GM19025 (cell line): ENCODE measurements at regions not wholly inside any gene's neighbourhood (a gene's known extent, or its start where the extent isn't known, plus 50 kb on each side); places are given as distances from the start of the nearest gene placed in this dataset.

Experiments used
- ATAC-seq: cut with Tn5 transposase; IDR thresholded peaks from one replicate; pipeline ENCODE4 v1.9.1; 2021; ENCODE audit warnings: mild to moderate bottlenecking, low read depth, moderate library complexity; ENCODE audit not compliant: unreplicated experiment

DNA sequence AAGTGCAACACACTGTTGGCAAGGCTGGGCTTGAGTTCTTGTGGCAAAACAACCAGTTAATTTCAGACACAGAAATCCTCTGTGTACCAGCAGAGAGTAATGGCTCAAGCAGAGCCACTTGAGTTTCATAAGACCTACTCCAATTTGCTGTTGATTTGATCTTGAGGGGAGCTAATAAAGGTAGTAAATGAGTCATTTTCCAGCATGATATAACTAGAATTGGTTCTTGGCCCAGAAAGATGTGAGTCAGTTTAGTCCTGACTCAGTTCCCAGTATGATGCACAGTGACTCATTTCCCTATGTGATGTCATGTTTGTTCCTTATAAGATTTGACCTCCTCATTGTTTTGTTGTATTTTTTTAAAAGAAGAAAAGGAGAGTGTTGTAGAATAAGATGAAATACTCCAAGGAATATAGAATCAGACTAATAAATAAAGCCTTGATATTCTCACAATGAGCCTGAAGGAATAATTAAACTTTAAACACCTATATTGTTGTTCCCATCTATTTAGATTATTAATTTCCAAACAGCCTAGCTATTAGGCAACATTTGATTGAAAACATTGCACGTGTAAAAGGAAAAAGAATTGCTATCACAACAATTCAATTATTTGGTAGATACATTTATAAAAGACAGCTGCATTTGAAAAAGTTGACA lies 186.2 kb downstream of the REEP3 start:
- peak; percentile 84 for ATAC-seq

DNA sequence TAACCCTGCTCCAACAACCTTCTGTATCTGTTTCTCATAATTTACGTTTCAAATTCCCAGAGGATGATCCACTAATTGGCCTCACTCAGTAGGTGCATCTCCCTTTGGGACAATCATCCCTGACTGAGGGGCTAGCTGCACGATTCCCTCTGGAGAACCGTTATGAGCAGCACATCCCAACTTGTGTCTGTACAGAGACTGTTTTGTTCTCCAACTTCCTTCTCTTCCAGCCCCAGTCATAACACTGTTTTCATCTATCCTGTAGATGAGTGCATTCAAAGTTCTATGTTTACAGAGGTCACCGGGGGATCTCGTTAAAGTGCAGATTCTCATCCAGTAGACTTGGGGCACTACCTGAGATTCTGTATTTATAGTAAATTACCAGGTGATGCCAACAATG lies 187.2 kb downstream of the REEP3 start:
- ATAC-seq: no peak

DNA sequence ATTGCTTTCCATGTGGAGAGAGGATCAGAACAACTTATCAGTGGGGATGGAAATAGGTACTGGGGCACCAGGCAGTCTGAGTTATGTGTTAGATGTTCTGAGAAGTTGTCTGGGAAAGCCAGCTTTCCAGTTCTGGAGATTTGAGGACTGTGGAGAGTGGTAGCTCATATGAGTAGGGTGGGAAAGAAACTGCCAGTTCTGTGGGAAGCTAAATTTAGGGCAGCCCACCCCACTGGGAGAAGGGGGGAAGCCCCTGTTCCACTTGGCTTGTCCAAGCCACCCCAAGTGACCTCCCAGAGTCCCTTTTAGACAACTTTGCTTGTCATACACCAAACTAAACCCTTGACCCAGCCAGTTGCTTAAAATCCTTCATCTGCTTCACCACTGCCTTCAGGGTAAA lies 189.5 kb downstream of the REEP3 start:
- ATAC-seq: no peak

DNA sequence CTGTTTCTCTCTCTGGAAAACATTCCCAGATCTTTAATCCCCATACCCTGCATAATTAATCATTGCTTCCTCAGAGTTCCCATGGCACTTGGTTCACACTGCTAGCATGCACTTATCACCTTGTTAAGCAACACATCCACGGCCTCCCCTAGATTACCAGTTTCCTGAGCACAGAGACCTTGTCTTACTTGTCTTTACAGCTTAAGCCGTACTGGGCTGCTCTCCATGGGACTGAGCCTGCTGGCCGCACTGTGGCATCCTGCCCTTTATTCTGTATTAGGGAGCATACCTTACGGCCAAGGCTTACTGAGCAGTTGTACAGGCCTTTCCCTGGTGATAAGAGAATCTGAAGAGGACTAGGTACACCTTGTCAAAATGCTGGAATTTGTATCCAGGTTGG lies 190.2 kb downstream of the REEP3 start:
- no peak for ATAC-seq

DNA sequence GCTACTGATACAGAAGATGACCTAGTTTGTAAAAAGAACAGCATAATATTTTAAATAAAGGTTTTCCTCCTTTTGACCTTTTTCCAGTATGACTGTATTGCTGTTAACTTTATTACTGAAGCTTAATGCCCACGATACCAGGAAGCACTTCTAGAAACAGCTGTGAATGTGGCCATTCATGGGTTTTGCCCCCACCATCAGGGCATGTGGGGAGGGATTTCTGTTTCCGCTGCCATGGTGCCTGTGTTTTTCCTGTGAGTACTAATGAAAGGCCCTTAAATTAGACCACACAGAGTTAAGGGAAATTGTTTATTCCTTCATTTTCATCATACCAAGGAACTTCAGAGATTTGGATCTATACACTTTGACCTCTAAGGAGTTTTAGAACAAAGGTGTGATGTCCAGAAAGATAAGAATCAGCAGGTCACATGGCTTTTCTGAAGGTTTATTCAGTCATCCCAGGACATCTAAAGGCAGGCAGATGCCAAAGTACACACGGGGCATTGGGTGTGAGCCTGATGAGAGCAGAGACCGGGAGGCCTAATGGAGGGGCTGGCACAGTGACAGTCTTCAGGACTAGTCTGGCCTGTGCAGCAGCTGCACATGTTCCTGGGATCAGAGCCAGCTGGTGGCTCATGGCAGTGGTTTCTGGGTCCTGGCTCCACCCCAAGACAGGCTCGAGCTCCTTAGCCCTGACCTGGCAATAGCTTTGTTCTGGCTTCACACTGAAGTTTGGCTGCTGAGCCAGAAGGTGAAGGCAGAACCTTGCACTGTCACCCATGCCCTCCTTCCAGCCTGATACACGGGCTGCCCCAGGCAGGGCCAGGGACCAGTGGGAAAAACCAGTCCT lies 190.9 kb downstream of the REEP3 start:
- ATAC-seq: no peak

DNA sequence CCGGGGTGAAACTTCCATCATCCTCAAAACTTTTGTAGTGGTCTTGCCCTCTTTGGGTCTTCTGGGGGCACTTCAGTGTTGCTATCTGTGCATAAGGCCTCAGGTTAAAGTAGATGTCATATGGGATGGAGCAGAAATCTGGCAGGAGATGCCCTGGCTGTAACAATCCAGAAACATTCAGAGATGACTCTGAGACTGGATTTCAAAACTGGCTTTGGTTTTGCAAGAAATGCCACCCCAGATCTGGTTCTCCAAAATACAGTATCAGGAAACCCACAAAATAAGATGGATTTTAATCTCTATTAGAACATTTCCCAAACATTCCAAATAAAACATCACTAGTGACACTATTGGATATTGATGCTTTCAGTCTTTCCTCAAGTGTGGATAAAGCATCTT lies 191.5 kb downstream of the REEP3 start:
- ATAC-seq: no peak

DNA sequence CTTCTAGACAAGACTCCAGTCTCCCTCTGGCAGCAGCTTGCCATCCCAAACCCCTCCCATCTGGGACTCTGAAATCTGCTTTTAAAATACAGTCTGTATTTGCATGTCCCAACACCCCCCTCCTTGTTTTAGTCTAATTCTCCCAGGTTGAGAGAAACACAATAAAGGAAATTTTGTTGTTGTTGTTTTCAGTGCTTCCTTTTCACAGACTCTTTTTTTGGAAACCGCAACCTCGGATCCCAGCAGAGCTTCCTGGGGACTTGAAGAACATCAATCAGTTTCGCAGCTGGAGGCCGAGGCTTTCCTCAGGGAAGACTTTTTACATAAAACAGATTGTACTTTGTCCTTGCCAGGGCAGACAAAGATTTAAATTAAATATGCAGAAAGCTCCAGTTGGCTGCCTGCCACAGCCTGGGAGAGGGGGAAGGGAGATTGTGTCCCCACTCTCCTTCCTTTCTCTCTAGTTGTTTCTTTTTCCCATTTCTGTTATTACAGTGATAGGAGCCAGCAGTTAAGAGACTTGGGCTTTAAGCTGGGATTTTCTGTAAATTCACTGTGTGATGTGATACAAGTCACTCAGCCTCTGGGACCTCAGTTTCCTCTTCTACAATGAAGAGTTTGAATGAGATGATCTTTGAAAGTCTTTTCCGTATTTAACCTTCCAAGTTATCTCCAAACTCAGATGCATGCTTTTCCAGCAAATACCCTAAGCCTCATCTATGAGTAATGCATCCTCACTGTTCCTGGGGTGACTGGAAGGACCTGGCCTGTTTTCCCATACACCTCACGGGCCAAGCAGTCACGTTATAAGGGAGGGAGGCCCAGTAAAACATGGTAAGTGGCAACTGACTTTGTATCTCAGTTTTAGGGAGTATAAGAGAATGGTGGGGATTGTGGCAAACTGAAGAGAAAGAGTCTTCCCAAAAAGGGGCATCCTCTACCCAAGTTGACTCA lies 192.3 kb downstream of the REEP3 start:
- ATAC-seq: no peak

DNA sequence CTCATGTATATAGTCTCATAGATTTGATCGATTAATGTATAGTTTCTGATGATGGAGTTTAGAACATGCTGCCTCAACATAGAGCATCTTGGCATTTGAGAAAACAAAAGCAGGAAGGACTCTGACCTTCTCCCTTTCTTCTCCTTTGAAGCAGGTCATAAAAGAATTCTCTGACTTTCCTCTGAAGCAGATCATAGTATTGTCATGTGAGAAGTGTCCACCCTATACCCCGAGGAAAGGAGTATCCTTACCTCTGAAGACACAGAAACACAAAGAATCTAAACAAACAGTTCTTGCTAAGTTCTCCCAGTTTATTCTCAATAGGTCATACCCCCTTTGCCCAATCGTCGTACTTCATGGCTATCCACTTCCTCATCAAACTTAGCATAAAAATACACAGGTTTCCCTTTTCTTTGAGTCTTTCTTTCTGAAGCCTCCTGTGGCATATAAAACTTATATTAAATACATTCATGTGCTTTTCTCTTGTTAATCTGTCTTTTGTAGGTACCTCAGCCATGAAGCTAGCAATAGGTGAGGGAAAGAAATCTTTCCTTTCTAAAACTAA lies 194.9 kb downstream of the REEP3 start:
- ATAC-seq: no peak

DNA sequence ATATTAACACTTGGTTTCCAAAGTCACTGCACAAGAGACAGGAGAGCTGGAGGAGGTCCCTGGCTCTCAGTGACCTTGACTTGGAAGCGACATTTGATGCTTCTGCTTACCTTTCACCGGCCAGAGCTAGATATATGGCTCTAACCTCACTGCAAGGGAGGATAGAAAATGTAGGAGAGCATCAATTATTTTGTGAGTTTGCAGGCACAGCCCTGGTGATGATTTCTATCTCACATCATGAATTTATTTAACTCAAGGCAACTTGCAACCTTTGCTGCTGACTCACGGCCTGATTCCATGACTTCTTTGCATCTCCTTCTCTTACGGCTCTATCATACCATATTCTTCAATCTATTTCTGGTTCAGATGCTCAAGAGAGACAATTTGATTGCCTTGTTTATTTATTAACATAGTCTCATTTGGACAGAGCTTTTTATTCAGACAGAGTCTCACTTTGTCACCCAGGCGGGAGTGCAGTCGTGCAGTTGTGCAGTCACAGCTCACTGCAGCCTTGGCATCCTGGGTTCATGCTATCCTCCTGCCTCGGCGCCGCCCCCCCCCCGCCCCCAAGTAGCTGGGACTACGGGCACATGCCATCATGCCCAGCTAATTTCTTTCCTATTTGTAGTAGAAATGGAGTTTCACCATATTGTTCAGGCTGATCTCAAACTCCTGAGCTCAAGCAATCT lies 196.0 kb downstream of the REEP3 start:
- ATAC-seq: no peak

DNA sequence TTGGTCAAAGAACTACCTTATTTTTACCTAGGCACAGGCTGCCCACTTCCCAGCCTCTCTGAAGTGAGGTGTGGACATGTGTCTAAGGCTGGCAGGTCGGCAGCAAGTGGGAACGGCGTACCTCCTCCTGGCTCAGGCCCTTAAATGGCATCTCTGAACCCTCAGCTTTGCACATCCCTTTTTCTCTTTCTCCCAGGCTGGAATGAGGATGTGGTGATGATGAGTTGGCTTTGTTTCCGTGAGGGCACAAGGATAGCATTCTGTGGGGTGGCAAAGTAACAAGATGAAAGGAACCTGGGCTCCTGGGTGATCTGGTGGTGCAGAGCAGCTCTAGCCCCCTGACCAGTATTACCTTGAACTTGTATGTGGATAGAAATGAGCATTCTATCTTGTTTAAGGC lies 196.8 kb downstream of the REEP3 start:
- no peak for ATAC-seq

DNA sequence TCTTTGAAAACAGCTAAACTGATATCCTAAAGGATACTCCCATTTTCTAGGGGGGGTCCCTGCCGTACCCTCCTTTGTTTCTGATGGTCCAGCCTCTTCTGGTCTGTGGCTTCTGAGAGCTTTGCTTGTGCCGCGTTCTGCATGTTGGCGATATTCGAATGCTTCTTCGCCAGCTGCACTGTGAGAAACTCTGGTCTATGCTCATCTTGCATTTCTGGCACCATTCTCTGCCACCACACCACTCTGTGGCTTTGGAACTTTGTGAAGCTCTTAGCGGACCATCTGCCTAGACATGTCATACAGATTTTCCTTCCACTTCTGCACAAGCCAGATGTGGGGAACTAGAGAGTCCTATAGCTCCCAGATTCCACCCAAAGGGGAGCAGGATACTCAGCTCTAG lies 197.2 kb downstream of the REEP3 start:
- no peak for ATAC-seq

DNA sequence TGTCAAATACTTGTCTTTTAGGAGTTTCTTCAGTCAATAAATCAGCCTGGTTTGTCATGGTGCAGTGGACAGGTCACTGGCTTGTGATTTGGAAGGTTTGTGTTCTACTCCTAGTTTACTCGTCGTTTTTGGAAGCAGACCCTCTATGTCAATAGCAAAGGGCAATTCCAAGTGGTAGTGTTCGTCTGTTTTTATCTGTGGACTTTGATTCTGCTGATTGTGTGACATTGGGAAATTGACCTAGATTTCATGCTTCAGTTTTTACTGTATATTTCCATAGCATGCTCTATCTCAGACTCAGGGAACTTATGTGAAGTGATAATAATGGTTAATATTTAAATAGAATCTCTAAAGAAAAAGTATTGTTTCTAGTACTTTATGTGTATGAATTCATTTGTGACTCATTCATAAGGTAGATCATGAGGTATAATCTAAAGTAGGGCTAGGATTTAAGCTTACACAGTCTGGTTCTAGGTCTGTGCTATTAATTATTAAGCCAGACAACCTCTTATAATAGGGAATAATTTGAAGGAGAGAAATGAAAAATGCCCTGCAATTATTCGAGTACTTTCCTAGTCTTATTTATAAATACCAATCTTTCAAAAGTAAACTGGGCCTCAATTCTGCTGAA lies 198.1 kb downstream of the REEP3 start:
- ATAC-seq: no peak

DNA sequence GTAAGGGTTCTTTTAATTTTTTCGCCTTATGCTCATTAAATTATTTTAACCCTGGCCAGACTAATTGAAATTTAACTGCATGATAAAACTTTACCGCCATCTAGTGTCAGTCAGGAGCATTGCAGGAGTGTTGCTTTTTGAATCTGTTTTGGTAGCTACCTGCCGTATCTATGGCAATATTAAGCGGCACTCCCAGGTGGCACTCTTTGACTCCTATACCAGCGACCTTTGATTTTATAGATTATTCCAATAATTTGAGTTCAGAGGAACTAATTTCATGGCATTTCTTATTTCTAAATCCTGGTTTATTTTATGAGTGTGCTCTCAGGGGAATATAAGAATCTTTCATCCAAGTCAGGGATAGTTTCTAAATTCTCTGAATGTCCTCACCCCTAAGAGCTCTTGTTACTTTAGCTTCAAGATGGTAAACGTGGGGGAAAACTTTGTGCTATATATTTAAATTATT lies 198.9 kb downstream of the REEP3 start:
- ATAC-seq: no peak

DNA sequence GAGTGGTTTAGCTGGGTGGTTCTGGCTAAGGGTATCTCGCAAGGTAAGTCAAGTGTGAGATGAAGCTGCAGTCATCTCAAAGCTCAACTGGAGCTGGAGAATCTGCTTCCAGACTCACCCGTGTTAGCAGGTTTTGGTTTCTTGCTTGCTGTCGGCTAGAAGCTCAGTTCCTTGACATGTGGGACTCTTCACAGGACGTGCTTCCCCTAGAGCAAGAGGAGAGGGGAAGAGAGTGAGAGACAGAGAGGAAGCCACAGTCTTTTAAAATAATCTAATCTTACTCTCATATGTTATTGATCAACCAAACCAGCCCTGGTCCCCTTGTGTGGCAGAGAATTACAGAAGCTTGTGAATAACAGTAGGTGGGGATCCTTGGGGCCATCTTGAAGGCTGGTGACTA lies 199.5 kb downstream of the REEP3 start:
- ATAC-seq: peak; percentile 76

DNA sequence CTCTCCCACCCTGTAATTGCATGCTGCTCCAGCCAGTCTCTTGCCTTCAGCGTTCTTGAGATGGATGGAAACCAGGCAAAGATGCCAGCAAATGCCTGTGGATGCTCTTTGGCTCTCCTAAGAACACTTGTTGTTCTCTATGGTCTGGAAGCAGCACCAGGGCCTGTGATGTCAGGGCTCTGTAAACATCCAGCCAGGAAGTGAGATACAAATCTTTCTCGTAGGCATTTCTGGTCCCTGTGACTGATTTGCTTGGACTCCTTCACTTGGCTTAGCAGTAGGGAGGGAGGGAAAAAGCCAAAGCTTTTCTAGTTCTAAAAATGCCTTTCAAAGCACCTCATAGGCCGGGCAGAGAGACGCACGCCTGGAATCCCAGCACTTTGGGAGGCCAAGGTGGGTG lies 201.3 kb downstream of the REEP3 start:
- no peak for ATAC-seq

DNA sequence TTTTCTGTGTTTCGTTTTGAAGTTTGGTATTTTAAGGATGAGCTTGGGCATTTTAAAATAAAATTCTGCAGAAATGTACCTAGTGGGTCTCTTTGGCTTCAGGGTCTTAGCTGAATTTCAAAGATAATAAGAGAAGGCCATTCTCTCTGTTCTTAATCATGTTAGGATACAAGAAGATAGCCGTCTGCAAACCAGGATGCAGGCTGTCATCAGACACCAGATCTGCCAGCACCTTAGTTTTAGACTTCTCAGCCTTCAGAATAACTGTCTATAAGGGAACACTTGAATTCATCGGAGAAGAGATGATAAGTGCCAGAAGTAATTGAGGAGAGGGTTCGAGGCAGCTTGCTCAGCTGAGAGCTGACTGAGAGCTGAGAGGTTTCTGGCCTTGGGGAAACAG lies 202.1 kb downstream of the REEP3 start:
- ATAC-seq: no peak

DNA sequence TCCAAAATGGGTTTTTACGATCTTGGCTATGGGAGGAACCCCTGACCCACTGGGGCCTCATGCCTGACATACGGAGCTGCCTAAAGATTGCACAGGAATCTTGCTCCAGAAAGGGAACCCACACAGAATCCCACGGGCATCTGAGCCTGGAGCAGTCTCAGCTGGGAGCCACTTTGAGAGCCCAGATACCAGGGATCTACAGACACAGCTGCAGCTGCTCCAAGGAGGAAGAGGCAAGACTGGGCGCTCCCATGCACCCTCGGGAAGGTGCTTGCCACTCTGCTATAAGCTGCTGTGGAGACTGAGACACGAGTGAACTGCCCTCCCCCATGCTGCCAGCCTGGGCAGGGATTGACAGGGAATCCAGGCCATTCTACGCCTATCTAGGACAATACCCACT lies 202.5 kb downstream of the REEP3 start:
- ATAC-seq: no peak

DNA sequence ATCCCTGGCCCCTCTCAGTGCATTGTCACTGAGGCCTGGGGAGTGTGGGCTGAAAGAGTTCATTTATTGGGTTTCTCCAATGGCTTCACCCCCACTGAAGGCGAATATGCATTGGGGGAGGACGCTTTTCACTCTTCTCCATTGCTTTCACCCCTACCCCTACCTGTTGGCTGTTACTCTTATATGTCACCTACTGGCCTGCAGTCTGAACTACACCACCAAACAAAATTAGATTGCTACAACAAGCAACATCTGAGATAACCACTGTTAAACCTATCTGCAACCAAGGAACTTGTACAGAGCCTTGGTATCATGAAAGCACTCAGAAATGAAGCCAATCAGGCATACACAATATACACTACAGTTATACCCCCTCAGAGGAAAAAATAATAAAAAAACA lies 203.7 kb downstream of the REEP3 start:
- ATAC-seq: no peak

DNA sequence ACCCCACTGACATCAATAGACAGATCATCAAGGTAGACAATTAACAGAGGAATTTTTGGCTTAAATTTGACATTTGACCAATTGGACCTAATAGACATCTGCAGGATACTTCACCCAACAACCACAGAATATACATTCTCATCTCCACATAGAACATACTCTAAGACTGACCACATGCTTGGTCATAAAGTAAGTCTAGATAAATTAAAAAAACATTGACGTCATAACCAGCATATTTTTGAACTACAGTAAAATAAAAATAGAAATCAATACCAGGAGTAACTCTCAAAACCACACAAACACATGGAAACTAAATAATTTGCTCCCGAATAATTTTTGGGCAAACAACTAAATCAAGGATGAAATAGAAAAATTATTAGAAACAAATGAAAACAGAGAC lies 205.7 kb downstream of the REEP3 start:
- no peak for ATAC-seq

DNA sequence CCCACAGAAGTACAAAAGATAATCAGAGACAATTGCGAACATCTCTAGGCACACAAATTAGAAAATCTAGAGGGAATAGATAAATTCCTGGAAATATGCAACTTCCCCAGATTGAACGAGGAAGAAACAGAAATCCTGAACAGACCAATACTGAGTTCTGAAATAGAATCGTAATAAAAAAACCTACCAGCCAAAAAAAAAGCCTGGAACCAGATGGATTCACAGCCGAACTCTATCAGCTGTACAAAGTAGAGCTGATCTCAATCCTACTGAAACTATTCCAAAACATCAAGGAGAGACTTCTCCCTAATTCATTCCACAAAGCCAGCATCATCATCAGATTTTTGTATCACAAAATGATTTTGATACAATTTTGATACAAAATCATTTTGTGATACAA lies 206.4 kb downstream of the REEP3 start:
- ATAC-seq: no peak
